ENCODE measurements at regions not wholly inside any gene's neighbourhood (a gene's known extent, or its start where the extent isn't known, plus 50 kb on each side); places are given as distances from the start of the nearest gene placed in this dataset.
"Not testable (repeated sequence)": the region's sequence is repeated elsewhere in the genome, so short reads cannot be mapped to it uniquely, and the experiment has no call there.

- DNase-seq (ENCODE audit: low spot score): no peak
These were observed 242.0 kb downstream of the CALCRL start for GRCh38 chr2:187206071-187206470.

- no peak for DNase-seq (ENCODE audit: low spot score)
These were observed 249.9 kb downstream of the CALCRL start for GRCh38 chr2:187198136-187198535.

- DNase-seq (ENCODE audit: low spot score): no peak
These were observed 254.0 kb downstream of the CALCRL start for GRCh38 chr2:187194049-187194448.

- DNase-seq (ENCODE audit: low spot score): no peak
These were observed 259.0 kb downstream of the CALCRL start for GRCh38 chr2:187188783-187189631.

GRCh38 chr2:187187519-187187918, 260.5 kb downstream of the CALCRL start:
- DNase-seq (ENCODE audit: low spot score): no peak

GRCh38 chr2:187180529-187180928, 267.5 kb downstream of the CALCRL start:
- no peak for DNase-seq (ENCODE audit: low spot score)

GRCh38 chr2:187178876-187179275, 269.2 kb downstream of the CALCRL start:
- not testable (repeated sequence) for DNase-seq (ENCODE audit: low spot score)

GRCh38 chr2:187177253-187177652, 270.8 kb downstream of the CALCRL start:
- no peak for DNase-seq (ENCODE audit: low spot score)

GRCh38 chr2:187174582-187174981, 273.5 kb downstream of the CALCRL start:
- no peak for DNase-seq (ENCODE audit: low spot score)

- no peak for DNase-seq (ENCODE audit: low spot score)
These were observed 276.7 kb downstream of the CALCRL start for GRCh38 chr2:187171318-187171717.

GRCh38 chr2:187169864-187170263, 278.2 kb downstream of the CALCRL start:
- DNase-seq (ENCODE audit: low spot score): no peak

- no peak for DNase-seq (ENCODE audit: low spot score)
These were observed 279.0 kb downstream of the CALCRL start for GRCh38 chr2:187168720-187169713.

GRCh38 chr2:187167491-187167890, 280.6 kb downstream of the CALCRL start:
- DNase-seq (ENCODE audit: low spot score): no peak

GRCh38 chr2:187165936-187166610, 282.0 kb downstream of the CALCRL start:
- no peak for DNase-seq (ENCODE audit: low spot score)

- DNase-seq (ENCODE audit: low spot score): no peak
These were observed 289.6 kb downstream of the CALCRL start for GRCh38 chr2:187158452-187158851.

GRCh38 chr2:187157046-187157445, 291.0 kb downstream of the CALCRL start:
- no peak for DNase-seq (ENCODE audit: low spot score)

- no peak for DNase-seq (ENCODE audit: low spot score)
These were observed 292.6 kb downstream of the CALCRL start for GRCh38 chr2:187155476-187155875.

GRCh38 chr2:187150670-187151069, 297.4 kb downstream of the CALCRL start:
- no peak for DNase-seq (ENCODE audit: low spot score)

- no peak for DNase-seq (ENCODE audit: low spot score)
These were observed 299.2 kb upstream of the ZSWIM2 start for GRCh38 chr2:187148059-187148714.

- DNase-seq (ENCODE audit: low spot score): no peak
These were observed 294.6 kb upstream of the ZSWIM2 start for GRCh38 chr2:187143537-187143936.

GRCh38 chr2:187139469-187139868, 290.5 kb upstream of the ZSWIM2 start:
- DNase-seq (ENCODE audit: low spot score): no peak

- peak; percentile 19 for DNase-seq (ENCODE audit: low spot score)
These were observed 289.3 kb upstream of the ZSWIM2 start for GRCh38 chr2:187138265-187138664.
